ENCODE measurements at regions not wholly inside any gene's neighbourhood (a gene's known extent, or its start where the extent isn't known, plus 50 kb on each side); places are given as distances from the start of the nearest gene placed in this dataset.

- no peak for TF ChIP-seq CTCF (IDR thresholded peaks at IDR 0.05; ENCODE audit: low read depth, low read length, poor library complexity, severe bottlenecking)
- no peak for TF ChIP-seq EZH2phosphoT487 (IDR thresholded peaks at IDR 0.05; ENCODE audit: borderline replicate concordance, low read length)
These were observed 363.9 kb upstream of the CDH5 start for GRCh38 chr16:66002601-66003000.

Data from DOHH2 (cell line).